ENCODE measurements at regions not wholly inside any gene's neighbourhood (a gene's known extent, or its start where the extent isn't known, plus 50 kb on each side); places are given as distances from the start of the nearest gene placed in this dataset.

DNA sequence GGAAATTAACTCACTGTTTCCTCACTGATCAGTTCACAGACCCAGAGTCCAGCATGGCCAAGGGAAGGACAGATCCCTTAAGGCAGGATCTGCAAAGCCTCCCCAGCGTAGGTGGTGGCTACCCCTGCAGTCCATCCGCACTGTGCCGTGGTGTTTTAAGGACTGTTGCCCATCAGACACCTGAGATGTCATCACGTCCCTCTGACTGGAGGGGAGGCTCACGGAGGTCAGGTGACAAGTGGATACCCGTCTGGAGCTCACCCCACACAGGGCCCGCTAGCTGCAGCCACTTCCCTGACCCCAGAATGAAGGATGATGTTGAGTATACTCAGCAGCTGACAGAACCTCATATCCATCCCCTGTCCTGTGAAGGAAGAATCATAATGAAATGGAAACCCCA lies 161.8 kb upstream of the GGTLC1 start:
- TF ChIP-seq, protein P1, sequence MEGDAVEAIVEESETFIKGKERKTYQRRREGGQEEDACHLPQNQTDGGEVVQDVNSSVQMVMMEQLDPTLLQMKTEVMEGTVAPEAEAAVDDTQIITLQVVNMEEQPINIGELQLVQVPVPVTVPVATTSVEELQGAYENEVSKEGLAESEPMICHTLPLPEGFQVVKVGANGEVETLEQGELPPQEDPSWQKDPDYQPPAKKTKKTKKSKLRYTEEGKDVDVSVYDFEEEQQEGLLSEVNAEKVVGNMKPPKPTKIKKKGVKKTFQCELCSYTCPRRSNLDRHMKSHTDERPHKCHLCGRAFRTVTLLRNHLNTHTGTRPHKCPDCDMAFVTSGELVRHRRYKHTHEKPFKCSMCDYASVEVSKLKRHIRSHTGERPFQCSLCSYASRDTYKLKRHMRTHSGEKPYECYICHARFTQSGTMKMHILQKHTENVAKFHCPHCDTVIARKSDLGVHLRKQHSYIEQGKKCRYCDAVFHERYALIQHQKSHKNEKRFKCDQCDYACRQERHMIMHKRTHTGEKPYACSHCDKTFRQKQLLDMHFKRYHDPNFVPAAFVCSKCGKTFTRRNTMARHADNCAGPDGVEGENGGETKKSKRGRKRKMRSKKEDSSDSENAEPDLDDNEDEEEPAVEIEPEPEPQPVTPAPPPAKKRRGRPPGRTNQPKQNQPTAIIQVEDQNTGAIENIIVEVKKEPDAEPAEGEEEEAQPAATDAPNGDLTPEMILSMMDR (conservative IDR thresholded peaks at IDR 0.05; ENCODE audit: low read depth, low read length) = no peak
- no peak for TF ChIP-seq EZH2 (IDR thresholded peaks at IDR 0.05; ENCODE audit: borderline replicate concordance, low read depth, low read length, poor library complexity, severe bottlenecking)

Measured in A673 (cell line).